Endodermal cell (in vitro differentiated cells): ENCODE measurements at regions not wholly inside any gene's neighbourhood (a gene's known extent, or its start where the extent isn't known, plus 50 kb on each side); places are given as distances from the start of the nearest gene placed in this dataset.
A peak's percentile ranks its signal among the peaks of the same experiment; 100 is the strongest.

Source experiments
- DNase-seq: peaks from one replicate; pipeline ENCODE4 v3.0.0-alpha.2; 2017
- H3K27ac ChIP-seq: 2 replicates; pipeline ENCODE4 v1.5.1; 2013; ENCODE audit warnings: mild to moderate bottlenecking, low read depth, low read length, moderate library complexity
- H3K27me3 ChIP-seq: 2 replicates; pipeline ENCODE4 v1.6.1; 2013; ENCODE audit warnings: mild to moderate bottlenecking, low read length, moderate library complexity; ENCODE audit not compliant: insufficient read depth, control insufficient read depth, poor library complexity, severe bottlenecking
- H3K36me3 ChIP-seq: 2 replicates; pipeline ENCODE4 v1.7.0; 2013; ENCODE audit warnings: mild to moderate bottlenecking, low read length, moderate library complexity; ENCODE audit not compliant: control insufficient read depth, insufficient read depth
- H3K4me1 ChIP-seq: one replicate; pipeline ENCODE4 v1.7.0; 2013; ENCODE audit warnings: low read length; ENCODE audit not compliant: control insufficient read depth, insufficient read depth
- H3K4me3 ChIP-seq: 2 replicates; pipeline ENCODE4 v1.5.1; 2013; ENCODE audit warnings: mild to moderate bottlenecking, low read length, moderate library complexity
- H3K9ac ChIP-seq: 2 replicates; pipeline ENCODE4 v1.6.1; 2013; ENCODE audit warnings: mild to moderate bottlenecking, low read length, moderate library complexity; ENCODE audit not compliant: poor library complexity, severe bottlenecking; ENCODE audit errors: extremely low read depth
- H3K9me3 ChIP-seq: 2 replicates; pipeline ENCODE4 v1.6.1; 2013; ENCODE audit warnings: mild to moderate bottlenecking, low read length, moderate library complexity; ENCODE audit not compliant: control insufficient read depth
- H3K27ac Mint-ChIP-seq: 2 replicates; pipeline ENCODE4 v1.8.0; 2020; ENCODE audit warnings: mixed read lengths
- H3K27me3 Mint-ChIP-seq: 2 replicates; pipeline ENCODE4 v1.8.0; 2021; ENCODE audit warnings: mild to moderate bottlenecking, mixed read lengths; ENCODE audit not compliant: insufficient read depth
- H3K36me3 Mint-ChIP-seq: 2 replicates; pipeline ENCODE4 v1.8.0; 2020; ENCODE audit warnings: low read depth, mixed read lengths
- H3K4me1 Mint-ChIP-seq: 2 replicates; pipeline ENCODE4 v1.8.0; 2020; ENCODE audit warnings: mixed read lengths
- H3K4me3 Mint-ChIP-seq: 2 replicates; pipeline ENCODE4 v1.8.0; 2020; ENCODE audit warnings: mild to moderate bottlenecking, moderate library complexity, mixed read lengths
- H3K9me3 Mint-ChIP-seq: 2 replicates; pipeline ENCODE4 v1.8.0; 2020; ENCODE audit warnings: mild to moderate bottlenecking, mixed read lengths
- WGBS, 2 experiments: methylation state at CpG; one replicate each; pipeline versions ENCODE4 v1.1.5 to v1.1.7; 2013; ENCODE audit warnings: missing lambda C conversion rate in 2 of 2, mixed read lengths in 1 of 2; ENCODE audit not compliant: insufficient coverage in 1 of 2, insufficient read length in 1 of 2; 5-methylcytosine and 5-hydroxymethylcytosine counted together
- TF ChIP-seq, protein P1 (sequence below): fragments of 200-600 bp; sonication (generic); conservative IDR thresholded peaks from 2 replicates; pipeline ENCODE4 v1.5.0; 2021; ENCODE audit warnings: antibody characterized with exemption, mild to moderate bottlenecking

DNA sequence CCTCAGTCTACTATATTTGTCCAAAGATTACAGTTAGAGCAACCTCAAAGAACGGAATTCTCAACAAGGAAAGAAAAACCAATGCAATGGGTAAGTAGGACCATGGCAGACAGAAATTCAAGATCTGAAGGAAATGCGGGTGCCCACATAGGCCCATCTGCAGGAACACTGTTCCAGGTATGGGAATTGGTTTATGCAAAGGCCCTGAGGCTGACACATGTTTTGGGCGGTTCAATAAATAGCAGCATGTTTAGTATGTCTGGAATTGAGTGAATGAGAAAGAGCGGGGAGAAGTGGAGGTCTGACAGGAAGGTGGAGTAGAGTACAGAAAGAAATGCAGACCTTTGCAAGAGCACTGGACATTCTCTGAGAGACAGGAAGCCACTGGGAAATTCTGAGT, 164.7 kb upstream of the KLF12 start:
- no peak overlapping the region for H3K27ac ChIP-seq
- 93 to 94% methylated on average over 4 of the region's 4 CpGs for WGBS, 2 experiments
- H3K9me3 ChIP-seq, result no peaks in the 10 kb centered on the region
- no peak overlapping the region for H3K9ac ChIP-seq
- H3K4me3 ChIP-seq, result no peak overlapping the region
- H3K27me3 Mint-ChIP-seq, result no peaks in the 10 kb centered on the region
- H3K36me3 ChIP-seq, result no peaks in the 10 kb centered on the region
- no peaks in the 10 kb centered on the region for H3K9me3 Mint-ChIP-seq
- no peaks in the 10 kb centered on the region for H3K36me3 Mint-ChIP-seq
- DNase-seq, result no peak
- H3K4me1 ChIP-seq, result no peaks in the 10 kb centered on the region
- no peak overlapping the region for H3K27ac Mint-ChIP-seq
- no peak overlapping the region for H3K4me3 Mint-ChIP-seq
- peaks cover 2% of the 10 kb centered on the region for H3K4me1 Mint-ChIP-seq
- TF ChIP-seq, protein P1, sequence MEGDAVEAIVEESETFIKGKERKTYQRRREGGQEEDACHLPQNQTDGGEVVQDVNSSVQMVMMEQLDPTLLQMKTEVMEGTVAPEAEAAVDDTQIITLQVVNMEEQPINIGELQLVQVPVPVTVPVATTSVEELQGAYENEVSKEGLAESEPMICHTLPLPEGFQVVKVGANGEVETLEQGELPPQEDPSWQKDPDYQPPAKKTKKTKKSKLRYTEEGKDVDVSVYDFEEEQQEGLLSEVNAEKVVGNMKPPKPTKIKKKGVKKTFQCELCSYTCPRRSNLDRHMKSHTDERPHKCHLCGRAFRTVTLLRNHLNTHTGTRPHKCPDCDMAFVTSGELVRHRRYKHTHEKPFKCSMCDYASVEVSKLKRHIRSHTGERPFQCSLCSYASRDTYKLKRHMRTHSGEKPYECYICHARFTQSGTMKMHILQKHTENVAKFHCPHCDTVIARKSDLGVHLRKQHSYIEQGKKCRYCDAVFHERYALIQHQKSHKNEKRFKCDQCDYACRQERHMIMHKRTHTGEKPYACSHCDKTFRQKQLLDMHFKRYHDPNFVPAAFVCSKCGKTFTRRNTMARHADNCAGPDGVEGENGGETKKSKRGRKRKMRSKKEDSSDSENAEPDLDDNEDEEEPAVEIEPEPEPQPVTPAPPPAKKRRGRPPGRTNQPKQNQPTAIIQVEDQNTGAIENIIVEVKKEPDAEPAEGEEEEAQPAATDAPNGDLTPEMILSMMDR, result no peak
- no peaks in the 10 kb centered on the region for H3K27me3 ChIP-seq

DNA sequence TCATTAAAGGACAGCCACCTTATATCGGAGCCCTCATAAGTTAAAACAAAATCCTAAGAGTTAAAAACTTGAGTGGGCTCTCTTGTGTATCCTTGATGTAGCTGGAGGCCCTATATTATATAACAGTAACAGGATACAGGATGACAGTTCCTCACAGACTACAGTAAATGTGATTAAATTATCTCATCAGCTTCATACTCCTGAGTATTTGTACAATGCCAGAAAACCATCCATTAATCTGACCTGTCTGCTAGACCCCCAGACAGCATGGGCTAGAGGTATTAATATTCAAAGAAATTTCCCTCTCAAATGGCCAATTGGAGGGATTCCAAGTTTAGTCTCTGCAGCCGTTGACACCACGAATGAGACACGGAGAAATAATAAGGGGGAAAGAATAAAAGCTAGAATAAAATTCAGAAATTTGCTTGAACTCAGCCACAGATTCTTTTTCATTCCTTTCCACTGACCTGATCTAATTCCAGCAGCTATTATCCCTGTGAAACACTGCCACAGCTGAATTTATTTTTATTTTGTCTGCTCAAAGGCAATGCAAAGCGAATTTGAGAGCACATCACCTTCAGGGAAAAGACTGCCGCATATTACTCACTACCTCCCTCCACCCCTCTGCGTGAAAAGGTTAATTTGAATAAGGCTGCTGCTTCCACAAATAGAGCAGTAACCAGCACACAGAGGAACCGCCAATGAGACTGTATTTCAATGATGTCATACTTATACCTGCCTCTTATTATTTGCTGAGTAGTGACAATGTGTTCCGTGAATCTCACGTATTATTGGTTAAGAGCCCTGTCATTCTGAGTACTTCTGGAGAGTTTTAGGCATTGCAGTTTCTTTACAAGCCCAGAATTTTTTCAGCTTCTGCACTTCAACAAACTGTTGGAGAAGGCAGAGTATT, 155.9 kb upstream of the KLF12 start:
- H3K27me3 ChIP-seq, result no peaks in the 10 kb centered on the region
- no peaks in the 10 kb centered on the region for H3K36me3 Mint-ChIP-seq
- H3K27ac ChIP-seq, result peak overlapping the region; percentile 60
- no peaks in the 10 kb centered on the region for H3K4me1 ChIP-seq
- H3K36me3 ChIP-seq, result no peaks in the 10 kb centered on the region
- no peak overlapping the region for H3K4me3 ChIP-seq
- WGBS, 2 experiments, result 70 to 78% methylated on average over 4 to 10 of the region's 10 CpGs
- no peak overlapping the region for H3K27ac Mint-ChIP-seq
- H3K9ac ChIP-seq, result no peak overlapping the region
- peaks cover 23% of the 10 kb centered on the region for H3K4me1 Mint-ChIP-seq
- H3K27me3 Mint-ChIP-seq, result no peaks in the 10 kb centered on the region
- no peaks in the 10 kb centered on the region for H3K9me3 ChIP-seq
- no peaks in the 10 kb centered on the region for H3K9me3 Mint-ChIP-seq
- DNase-seq, result peak; percentile 73
- TF ChIP-seq, protein P1, result no peak
- H3K4me3 Mint-ChIP-seq, result no peak overlapping the region

DNA sequence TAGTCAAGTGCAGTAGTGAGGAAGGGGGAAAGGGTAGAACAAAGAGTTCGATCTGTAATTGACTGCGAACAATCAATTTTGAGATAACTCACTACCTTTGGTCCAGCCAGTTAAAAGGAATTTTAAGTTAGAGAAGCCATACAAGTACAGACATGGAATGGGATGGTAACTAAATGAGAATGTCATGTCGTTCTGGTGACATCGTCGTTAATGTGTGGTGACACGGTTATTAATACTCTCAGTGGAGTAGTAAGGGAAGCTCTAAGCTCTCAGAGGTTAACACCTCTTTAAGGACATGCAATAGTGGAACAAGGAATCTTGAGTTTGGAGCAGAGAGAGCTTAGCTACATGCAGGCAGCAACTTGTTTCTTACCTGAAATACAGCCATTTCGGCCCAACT, 154.9 kb upstream of the KLF12 start:
- Histone ChIP-seq H3K9me3 (no peaks in the 10 kb centered on the region), H3K27ac (no peak overlapping the region), H3K4me1 (no peaks in the 10 kb centered on the region), H3K9ac (no peak overlapping the region), H3K27me3 (no peaks in the 10 kb centered on the region), H3K4me3 (no peak overlapping the region), H3K36me3 (no peaks in the 10 kb centered on the region)
- Mint-ChIP-seq H3K27me3 (no peaks in the 10 kb centered on the region), H3K36me3 (no peaks in the 10 kb centered on the region), H3K4me1 (peaks cover 23% of the 10 kb centered on the region), H3K4me3 (no peak overlapping the region), H3K27ac (no peak overlapping the region), H3K9me3 (no peaks in the 10 kb centered on the region)
- no peak for DNase-seq
- TF ChIP-seq, protein P1, result no peak
- WGBS, 2 experiments, result 88 to 93% methylated on average over 6 to 7 of the region's 7 CpGs
